NCI-H2196 treated with DMSO at 0.1 percent for 48 hours (cell line): ENCODE measurements at regions not wholly inside any gene's neighbourhood (a gene's known extent, or its start where the extent isn't known, plus 50 kb on each side); places are given as distances from the start of the nearest gene placed in this dataset.
"Not testable (repeated sequence)": the region's sequence is repeated elsewhere in the genome, so short reads cannot be mapped to it uniquely, and the experiment has no call there.

Source experiments
- DNase-seq: peaks from one replicate; lab custom pipeline; 2025; ENCODE audit not compliant: unreplicated experiment; lab: John Stamatoyannopoulos, UW

GRCh38 chr1:29428280-29428615, 191.9 kb downstream of the PTPRU start:
- DNase-seq, result no peak

- DNase-seq, result no peak
These were observed 191.4 kb downstream of the PTPRU start for GRCh38 chr1:29427614-29428279.

DNA sequence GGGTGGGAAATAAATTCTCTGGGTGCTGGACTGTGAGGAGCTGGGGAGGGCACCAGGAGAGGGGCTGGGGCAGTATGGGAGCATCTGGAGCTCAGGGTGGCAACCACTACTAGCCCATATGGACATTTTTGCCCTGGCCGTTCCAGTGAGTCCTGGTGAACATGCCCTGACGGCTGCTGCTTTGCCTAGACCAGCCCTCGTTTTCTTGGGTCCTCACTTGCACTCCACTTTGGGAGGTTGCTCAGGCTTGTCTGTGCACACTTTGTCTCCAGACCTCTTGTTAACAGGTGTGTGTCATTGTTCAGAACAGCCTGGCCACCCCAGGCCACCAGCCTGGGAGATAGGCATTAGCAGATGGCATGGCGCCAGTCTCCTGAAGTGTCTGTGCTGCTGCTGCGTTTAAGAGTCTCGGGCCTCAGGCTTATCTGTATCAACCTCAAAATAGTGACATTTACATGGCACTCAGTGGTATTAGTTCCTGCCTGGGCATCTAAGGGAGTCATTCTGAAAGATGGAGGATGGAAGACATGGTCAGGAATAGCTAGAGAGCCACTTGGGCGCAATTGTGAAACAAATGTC, 190.5 kb downstream of the PTPRU start:
- no peak for DNase-seq

DNA sequence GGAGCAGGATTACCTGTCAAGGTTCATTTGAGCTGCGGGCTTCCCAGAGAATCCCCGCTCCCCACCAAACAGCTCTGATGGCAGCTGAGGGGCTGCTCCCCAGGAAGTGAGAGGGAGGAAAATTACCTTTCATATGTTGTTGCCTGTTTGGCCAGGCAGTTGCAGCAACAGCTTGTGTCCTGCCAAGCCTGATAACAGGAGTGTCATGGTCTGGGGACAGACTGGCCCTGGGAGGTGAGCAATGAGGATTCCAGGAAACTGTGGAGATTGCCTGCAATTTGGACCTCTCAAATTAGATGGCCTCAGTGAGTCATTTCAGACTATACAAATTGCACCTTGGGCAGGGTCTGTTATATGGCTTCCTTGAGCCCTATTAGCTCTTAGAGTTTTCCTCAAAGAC, 189.3 kb downstream of the PTPRU start:
- no peak for DNase-seq

DNA sequence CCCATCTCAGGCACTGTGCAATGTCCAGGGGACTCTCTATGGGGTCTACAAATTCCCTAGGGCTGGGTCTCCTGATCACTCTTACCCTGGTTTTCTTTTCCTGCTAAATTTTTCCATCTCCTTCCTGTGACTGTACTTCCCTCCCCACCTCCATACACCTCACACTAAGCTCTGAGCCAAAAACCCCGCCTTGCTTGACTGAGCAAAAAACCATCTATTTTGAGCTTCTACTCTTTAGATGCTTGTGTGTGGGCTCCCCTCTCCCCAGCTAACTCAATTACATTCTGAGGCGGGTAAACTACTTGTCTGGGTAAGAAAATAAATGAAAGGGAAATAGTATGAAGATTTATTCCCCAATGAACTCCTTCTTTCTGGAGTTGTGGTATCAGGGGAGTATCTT, 187.9 kb downstream of the PTPRU start:
- DNase-seq, result no peak

DNA sequence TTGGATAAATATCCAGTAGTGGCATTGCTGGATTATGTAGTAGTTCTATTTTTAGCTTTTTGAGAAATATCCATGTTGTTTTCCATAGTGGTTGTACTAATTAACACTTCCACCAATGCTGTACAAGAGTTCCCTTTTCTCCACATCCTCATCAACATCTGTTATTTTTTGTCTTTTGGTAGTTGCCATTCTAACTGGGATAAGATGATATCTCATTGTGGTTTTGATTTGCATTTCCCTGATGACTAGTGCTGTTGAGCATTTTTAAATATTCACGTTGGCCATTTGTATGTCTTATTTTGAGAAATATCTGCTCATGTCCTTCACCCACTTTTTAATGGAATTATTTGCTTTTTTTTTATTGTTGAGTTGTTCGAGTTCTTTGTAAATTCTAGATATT, 183.9 kb downstream of the PTPRU start:
- DNase-seq, result no peak

GRCh38 chr1:29417971-29418370, 181.6 kb downstream of the PTPRU start:
- DNase-seq, result no peak

- DNase-seq, result no peak
These were observed 181.0 kb downstream of the PTPRU start for GRCh38 chr1:29417147-29417858.

GRCh38 chr1:29416267-29417146, 180.2 kb downstream of the PTPRU start:
- DNase-seq, result no peak

DNA sequence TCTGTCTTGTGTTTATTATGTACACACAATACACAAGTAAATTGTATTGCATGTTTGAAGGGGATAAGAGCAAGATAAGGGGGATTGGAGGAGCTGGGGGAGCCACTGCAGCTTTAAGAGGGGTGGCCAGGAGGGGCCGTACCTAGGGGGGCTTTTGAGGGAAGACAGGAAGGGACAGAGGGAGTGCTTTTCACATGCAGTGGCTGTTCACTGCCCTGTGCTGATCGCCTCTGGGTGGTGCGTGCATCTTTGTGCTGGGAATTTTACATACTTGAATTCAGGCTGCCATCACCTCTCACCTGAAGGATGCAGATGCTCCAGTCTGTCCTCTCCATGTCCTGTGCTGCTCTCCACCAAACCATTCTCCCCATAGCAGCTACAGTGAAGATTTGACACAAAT, 179.5 kb downstream of the PTPRU start:
- no peak for DNase-seq

DNA sequence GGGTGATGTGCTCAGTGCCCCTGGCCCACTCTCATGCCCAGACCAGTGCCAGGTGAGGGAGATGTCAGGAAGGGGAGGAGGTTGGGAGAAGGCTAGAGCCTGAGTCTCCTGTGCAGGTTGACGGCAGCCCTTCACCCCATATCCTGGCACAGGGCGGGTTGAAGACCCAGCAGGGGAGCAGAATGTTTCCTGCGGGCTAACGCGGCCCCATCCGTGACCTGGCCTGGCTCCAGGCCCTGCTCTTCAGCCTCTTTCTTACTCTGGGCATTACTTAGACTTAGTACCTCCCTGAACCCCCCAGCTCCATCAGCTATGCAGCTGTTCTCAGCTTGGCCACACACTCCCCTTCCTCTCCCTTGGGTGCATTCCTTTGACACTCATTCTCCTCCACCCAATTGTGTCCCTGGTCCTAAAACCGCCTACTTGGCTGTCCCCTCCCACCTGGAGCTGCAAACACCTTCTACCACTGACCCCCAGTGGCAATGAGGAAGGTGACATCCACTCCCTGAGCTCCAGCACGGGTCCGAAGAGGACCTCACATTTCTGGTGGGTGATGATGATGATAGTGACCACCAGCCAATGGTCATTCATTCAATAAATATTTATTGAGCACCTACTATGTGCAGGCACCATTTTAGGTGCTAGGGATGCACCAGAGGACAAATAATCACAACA, 179.0 kb downstream of the PTPRU start:
- DNase-seq, result peak; percentile 47

DNA sequence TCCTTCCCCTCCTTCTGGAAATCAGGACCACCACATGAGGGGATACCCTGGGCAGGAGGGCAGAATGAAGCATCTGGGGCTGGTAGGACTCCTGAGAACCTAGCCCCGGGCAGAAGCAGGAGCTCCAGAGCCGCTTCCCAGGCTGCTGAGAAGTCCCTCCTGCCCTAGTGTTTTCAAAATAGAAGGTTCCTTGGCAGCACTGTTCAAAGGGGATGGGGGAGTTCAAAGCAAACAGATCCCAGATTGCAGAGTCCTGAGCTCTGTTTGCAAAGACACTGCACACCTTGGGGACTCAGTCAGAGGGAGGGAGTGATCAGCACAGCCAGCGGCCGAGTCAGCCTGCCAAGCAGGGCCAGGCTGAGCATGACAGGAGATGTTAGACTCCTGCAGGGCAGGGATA, 177.8 kb downstream of the PTPRU start:
- DNase-seq, result no peak

GRCh38 chr1:29413661-29414060, 177.3 kb downstream of the PTPRU start:
- DNase-seq, result no peak

- DNase-seq, result no peak
These were observed 176.3 kb downstream of the PTPRU start for GRCh38 chr1:29412591-29412990.

- peak; percentile 86 for DNase-seq
These were observed 174.2 kb downstream of the PTPRU start for GRCh38 chr1:29410476-29410875.

GRCh38 chr1:29409616-29410015, 173.3 kb downstream of the PTPRU start:
- DNase-seq, result no peak

DNA sequence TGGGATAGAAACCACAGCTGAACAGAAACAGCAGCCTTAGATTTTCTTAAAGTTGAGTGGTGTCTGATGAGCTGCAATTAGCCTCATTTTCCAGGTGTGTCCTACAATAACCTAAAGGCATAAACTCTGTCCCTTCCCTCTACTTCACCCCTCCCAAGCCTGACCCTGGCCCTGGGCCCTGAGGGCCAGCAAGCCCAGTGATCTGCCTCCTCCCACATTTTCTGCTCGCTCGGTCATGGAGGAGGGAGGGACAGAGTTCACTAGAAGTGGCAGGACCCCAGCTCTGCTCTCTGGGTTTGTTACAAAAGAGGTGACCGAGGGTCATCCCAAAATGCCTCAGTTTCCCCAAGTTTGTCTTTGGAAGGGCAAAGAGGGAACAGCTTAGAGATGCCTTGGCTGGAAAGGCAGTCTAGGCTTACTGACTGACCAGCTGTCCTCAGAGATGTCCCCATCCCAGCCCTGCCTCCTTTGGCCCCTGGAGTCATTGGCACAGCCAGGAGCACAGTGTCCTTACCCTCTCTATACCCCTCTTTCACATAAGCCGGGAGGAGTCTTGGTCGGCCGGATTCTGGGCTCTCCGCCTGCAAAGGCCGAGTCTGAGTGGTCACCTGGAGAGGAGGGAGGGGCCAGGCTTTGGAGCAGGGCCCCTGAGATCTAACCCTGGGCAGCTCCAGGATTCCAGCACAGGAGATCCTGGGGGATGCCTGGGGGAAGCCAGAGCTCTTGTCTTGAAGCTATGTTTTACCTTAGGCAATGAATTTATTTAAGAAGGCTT, 172.7 kb downstream of the PTPRU start:
- no peak for DNase-seq

DNA sequence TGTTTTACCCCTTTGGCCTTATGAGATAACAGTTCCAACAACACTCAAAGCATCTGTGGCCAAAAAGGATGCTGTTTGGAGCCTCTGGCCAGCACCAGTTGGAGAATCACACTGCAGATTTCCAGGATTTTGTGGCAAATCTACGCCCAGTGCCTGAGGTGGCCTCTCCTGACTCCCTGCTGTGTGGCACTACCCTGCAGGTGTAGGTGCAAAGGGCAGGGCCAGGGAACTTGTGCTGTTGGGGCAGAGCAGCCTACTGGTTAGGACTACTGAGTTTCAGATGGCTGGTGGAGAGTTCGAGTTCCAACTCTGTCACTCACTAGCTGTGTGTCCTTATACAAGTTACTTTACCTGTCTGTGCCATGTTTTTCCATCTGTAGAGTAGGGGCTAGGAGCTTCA, 170.5 kb downstream of the PTPRU start:
- DNase-seq, result no peak

DNA sequence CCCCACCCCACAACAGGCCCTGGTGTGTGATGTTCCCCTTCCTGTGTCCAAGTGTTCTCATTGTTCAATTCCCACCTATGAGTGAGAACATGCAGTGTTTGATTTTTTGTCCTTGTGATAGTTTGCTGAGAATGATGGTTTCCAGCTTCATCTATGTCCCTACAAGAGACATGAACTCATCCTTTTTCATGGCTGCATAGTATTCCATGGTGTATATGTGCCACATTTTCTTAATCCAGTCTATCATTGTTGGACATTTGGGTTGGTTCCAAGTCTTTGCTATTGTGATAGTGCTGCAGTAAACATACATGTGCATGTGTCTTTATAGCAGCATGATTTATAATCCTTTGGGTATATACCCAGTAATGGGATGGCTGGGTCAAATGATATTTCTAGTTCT, 163.9 kb downstream of the PTPRU start:
- DNase-seq, result not testable (repeated sequence)

- DNase-seq, result no peak
These were observed 163.1 kb downstream of the PTPRU start for GRCh38 chr1:29399465-29399864.
